Caco-2 (cell line): ENCODE measurements at regions not wholly inside any gene's neighbourhood (a gene's known extent, or its start where the extent isn't known, plus 50 kb on each side); places are given as distances from the start of the nearest gene placed in this dataset.

Source experiments
- BruUV-seq: library from RNA; stranded (reverse); fragments of 400-500 nt; replicated peaks from 2 replicates; lab custom pipeline; 2021; lab: Mats Ljungman, UMichigan
- CTCF ChIA-PET: fragments of 300-600 bp; sonication (Branson Sonifier 250); formaldehyde crosslinking; loops from one replicate; lab custom pipeline; 2022; ENCODE audit warnings: antibody characterized with exemption; lab: Charles Lee
- POLR2A ChIA-PET: fragments of 300-600 bp; sonication (Branson Sonifier 250); formaldehyde crosslinking; loops from one replicate; lab custom pipeline; 2022; ENCODE audit warnings: antibody characterized with exemption; lab: Charles Lee
- DNase-seq, 2 experiments: peaks; one replicate each; pipeline versions ENCODE4 v3.0.0 to v3.0.0-alpha.2; 2020 to 2022
- H3K27me3 ChIP-seq: replicated peaks from 2 replicates; pipeline ENCODE4 v1.6.0; 2011; ENCODE audit warnings: low read length; ENCODE audit not compliant: control insufficient read depth, insufficient read depth
- H3K36me3 ChIP-seq: 2 replicates; pipeline ENCODE4 v1.5.1; 2011; ENCODE audit warnings: low read length; ENCODE audit not compliant: control insufficient read depth, insufficient read depth
- H3K4me1 ChIP-seq: fragments of 250-450 bp; sonication (Bioruptor Pico); 2 replicates; pipeline ENCODE4 v1.5.1; 2020; ENCODE audit warnings: mild to moderate bottlenecking
- H3K4me3 ChIP-seq: 2 replicates; pipeline ENCODE4 v1.5.1; 2011; ENCODE audit warnings: low read depth, mild to moderate bottlenecking, control low read depth, low read length
- H3K9me3 ChIP-seq: fragments of 250-450 bp; sonication (Bioruptor Pico); 2 replicates; pipeline ENCODE4 v1.5.1; 2020; ENCODE audit warnings: mild to moderate bottlenecking, moderate library complexity
- H3K27ac Mint-ChIP-seq: one replicate; pipeline ENCODE4 v1.8.0; 2022; ENCODE audit warnings: mixed read lengths; ENCODE audit not compliant: unreplicated experiment
- H3K27me3 Mint-ChIP-seq: one replicate; pipeline ENCODE4 v1.8.0; 2022; ENCODE audit warnings: mixed read lengths; ENCODE audit not compliant: insufficient read depth, unreplicated experiment
- H3K36me3 Mint-ChIP-seq: one replicate; pipeline ENCODE4 v1.8.0; 2022; ENCODE audit warnings: mild to moderate bottlenecking, mixed read lengths; ENCODE audit not compliant: insufficient read depth, unreplicated experiment
- H3K4me1 Mint-ChIP-seq: one replicate; pipeline ENCODE4 v1.8.0; 2022; ENCODE audit warnings: low read depth, mixed read lengths; ENCODE audit not compliant: unreplicated experiment
- H3K4me3 Mint-ChIP-seq: one replicate; pipeline ENCODE4 v1.8.0; 2022; ENCODE audit warnings: mild to moderate bottlenecking, moderate library complexity, mixed read lengths; ENCODE audit not compliant: unreplicated experiment
- H3K9me3 Mint-ChIP-seq: one replicate; pipeline ENCODE4 v1.8.0; 2022; ENCODE audit warnings: mixed read lengths; ENCODE audit not compliant: unreplicated experiment
- intact Hi-C: fragments of 100-400 bp; cut with micrococcal nuclease; formaldehyde crosslinking; loops from one replicate; pipeline ENCODE4 v1.10.0; 2022; ENCODE audit not compliant: unreplicated experiment
- TF ChIP-seq, protein P1 (sequence below), 2 experiments: fragments of 200-600 bp in 1 of 2; IDR thresholded peaks; 1 replicate in 1 of 2; 2 replicates in 1 of 2; pipeline versions ENCODE4 v1.5.1 to v1.8.0; 2011 to 2022; ENCODE audit warnings: antibody characterized with exemption in 1 of 2, control low read depth in 1 of 2, inconsistent platforms in 1 of 2, low read depth in 1 of 2, low read length in 1 of 2, mild to moderate bottlenecking in 1 of 2, moderate library complexity in 1 of 2; ENCODE audit not compliant: insufficient read depth in 1 of 2, severe bottlenecking in 1 of 2, unreplicated experiment in 1 of 2

DNA sequence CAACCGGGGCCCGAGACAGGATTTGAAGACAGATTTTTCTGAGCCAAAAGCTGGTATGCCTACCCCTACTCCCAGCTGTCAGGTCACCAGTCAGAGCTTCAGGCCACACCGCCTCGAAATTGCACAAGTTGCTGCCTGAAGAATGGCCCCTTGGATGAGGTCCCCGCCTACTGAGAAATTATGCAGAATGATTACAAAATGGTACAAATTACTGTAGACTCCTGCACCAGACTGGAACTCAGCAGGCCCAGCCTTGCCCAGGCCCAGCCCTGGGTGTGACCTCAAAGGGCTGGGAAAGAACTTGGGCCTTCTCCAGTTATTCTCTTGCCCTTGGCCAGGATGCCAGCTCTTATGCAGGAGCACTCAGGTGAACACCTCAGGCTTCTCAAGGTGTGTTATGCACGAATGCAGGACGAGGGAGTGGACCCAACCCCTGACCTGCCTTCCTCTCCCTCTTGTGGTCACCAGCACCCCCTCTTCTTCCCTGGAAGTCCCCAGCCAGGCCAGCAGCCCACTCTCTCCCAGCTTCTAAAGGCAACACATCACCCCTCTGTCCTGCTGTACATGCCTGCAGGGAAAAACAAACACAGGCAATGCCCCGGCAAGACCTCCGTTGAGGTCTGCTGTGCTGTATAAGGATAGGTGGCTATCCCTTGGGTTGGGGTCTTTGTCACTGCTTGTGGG, 88.7 kb upstream of the NAA20 start:
- POLR2A ChIA-PET = no interaction called here
- Histone ChIP-seq H3K36me3 (no peaks in the 10 kb centered on the region; the same call in 1 of the 2 replicates), H3K9me3 (no peaks in the 10 kb centered on the region), H3K4me3 (no peak overlapping the region), H3K27me3 (no peaks in the 10 kb centered on the region), H3K4me1 (peaks cover 12% of the 10 kb centered on the region)
- TF ChIP-seq, protein P1, sequence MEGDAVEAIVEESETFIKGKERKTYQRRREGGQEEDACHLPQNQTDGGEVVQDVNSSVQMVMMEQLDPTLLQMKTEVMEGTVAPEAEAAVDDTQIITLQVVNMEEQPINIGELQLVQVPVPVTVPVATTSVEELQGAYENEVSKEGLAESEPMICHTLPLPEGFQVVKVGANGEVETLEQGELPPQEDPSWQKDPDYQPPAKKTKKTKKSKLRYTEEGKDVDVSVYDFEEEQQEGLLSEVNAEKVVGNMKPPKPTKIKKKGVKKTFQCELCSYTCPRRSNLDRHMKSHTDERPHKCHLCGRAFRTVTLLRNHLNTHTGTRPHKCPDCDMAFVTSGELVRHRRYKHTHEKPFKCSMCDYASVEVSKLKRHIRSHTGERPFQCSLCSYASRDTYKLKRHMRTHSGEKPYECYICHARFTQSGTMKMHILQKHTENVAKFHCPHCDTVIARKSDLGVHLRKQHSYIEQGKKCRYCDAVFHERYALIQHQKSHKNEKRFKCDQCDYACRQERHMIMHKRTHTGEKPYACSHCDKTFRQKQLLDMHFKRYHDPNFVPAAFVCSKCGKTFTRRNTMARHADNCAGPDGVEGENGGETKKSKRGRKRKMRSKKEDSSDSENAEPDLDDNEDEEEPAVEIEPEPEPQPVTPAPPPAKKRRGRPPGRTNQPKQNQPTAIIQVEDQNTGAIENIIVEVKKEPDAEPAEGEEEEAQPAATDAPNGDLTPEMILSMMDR (IDR thresholded peaks at IDR 0.05; ENCODE audit: insufficient read depth in 1 of 2, low read depth in 1 of 2, low read length in 1 of 2, severe bottlenecking in 1 of 2, unreplicated experiment in 1 of 2) = no peak
- BruUV-seq = no TSS peak
- Mint-ChIP-seq H3K4me3 (no peak overlapping the region), H3K36me3 (peaks cover 8% of the 10 kb centered on the region), H3K9me3 (no peaks in the 10 kb centered on the region), H3K27me3 (no peaks in the 10 kb centered on the region), H3K27ac (no peak overlapping the region), H3K4me1 (peaks cover 12% of the 10 kb centered on the region)
- CTCF ChIA-PET = no interaction called here
- intact Hi-C loops = no loop called here
- no peak for DNase-seq

DNA sequence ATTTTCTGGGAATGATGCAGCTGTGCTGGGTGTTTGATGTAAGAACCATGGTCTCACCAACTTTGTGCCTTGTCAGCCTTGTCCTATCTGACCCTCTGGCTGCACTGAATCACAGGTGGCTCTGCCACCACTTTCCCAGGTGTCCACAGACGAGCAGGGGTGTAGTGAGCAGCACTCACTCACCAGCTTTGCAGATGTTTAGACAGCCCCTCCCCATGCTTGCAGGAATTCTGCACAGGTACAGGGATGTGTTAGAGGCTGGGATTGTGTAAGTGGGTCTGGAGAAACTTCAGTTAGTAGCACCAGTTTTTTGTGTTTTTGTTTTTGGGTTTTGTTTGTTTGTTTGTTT, 88.2 kb upstream of the NAA20 start:
- no peaks in the 10 kb centered on the region for H3K9me3 Mint-ChIP-seq
- no peak overlapping the region for H3K27ac Mint-ChIP-seq
- Histone ChIP-seq H3K36me3 (no peaks in the 10 kb centered on the region; the same call in 1 of the 2 replicates), H3K4me3 (no peak overlapping the region), H3K27me3 (no peaks in the 10 kb centered on the region), H3K9me3 (no peaks in the 10 kb centered on the region), H3K4me1 (peaks cover 12% of the 10 kb centered on the region)
- no peak for DNase-seq
- no peak overlapping the region for H3K4me3 Mint-ChIP-seq
- peaks cover 12% of the 10 kb centered on the region for H3K4me1 Mint-ChIP-seq
- ChIA-PET POLR2A (no interaction called here), CTCF (no interaction called here)
- intact Hi-C loops = no loop called here
- H3K27me3 Mint-ChIP-seq = no peaks in the 10 kb centered on the region
- BruUV-seq = no TSS peak
- TF ChIP-seq, protein P1 (IDR thresholded peaks at IDR 0.05; ENCODE audit: insufficient read depth in 1 of 2, low read depth in 1 of 2, low read length in 1 of 2, severe bottlenecking in 1 of 2, unreplicated experiment in 1 of 2) = no peak
- H3K36me3 Mint-ChIP-seq = peaks cover 8% of the 10 kb centered on the region

DNA sequence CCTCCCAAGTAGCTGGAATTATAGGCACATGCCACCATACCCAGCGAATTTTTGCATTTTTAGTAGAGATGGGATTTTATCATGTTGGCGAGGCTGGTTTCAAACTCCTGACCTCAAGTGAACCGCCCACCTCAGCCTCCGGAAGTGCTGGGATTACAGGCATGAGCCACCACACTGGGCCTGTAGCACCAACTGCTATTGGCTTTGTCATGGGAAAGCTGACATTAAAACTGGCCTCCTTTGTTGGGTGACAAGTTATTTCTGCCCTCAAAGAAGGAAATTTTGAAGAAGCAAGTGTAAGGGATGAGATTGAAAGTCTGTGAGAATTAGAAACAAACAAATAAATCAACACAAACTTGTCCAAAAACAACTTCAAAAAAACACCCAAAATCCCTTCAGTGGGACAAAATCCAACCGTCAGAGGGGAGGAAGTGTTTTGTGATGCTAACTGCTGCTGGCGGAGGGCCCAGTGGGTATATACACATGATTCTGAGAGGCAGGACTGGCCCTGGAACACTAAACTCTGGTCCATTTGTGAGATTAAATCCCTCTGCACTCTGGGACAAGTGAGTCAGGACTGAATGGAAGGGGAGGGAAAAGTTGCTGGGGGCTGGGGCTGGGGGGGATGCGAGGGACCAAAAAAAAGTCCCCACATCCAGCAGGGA, 87.5 kb upstream of the NAA20 start:
- POLR2A ChIA-PET = no interaction called here
- Mint-ChIP-seq H3K36me3 (peaks cover 8% of the 10 kb centered on the region), H3K4me3 (no peak overlapping the region), H3K27me3 (no peaks in the 10 kb centered on the region), H3K27ac (no peak overlapping the region), H3K9me3 (no peaks in the 10 kb centered on the region), H3K4me1 (peaks cover 13% of the 10 kb centered on the region)
- no TSS peak for BruUV-seq
- Histone ChIP-seq H3K9me3 (no peaks in the 10 kb centered on the region), H3K4me1 (peaks cover 12% of the 10 kb centered on the region), H3K4me3 (no peak overlapping the region), H3K36me3 (no peaks in the 10 kb centered on the region; the same call in 1 of the 2 replicates), H3K27me3 (no peaks in the 10 kb centered on the region)
- TF ChIP-seq, protein P1 (IDR thresholded peaks at IDR 0.05; ENCODE audit: insufficient read depth in 1 of 2, low read depth in 1 of 2, low read length in 1 of 2, severe bottlenecking in 1 of 2, unreplicated experiment in 1 of 2) = no peak
- intact Hi-C loops = no loop called here
- DNase-seq = no peak
- CTCF ChIA-PET = no interaction called here
